ENCODE measurements at regions not wholly inside any gene's neighbourhood (a gene's known extent, or its start where the extent isn't known, plus 50 kb on each side); places are given as distances from the start of the nearest gene placed in this dataset.

DNA sequence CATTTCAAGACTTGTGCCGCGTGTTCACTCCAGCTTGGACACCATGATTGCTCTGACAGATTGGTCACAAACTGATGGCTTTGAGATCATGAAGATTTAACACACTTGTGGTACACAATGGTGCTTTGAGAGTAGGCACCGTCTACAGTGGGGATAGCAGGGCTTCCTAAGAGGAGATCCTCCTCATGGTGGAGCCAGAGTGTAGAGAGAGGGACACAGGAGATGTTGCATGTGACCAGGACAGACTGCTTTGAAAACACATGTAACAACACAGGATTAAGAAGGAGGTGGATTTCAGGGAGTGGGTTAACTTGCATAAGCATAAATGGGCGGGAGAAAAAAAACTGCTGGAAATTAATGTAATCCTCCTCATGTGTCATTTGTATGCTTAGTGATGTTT lies 95.7 kb upstream of the LINC00305 start:
- no peaks in the 10 kb centered on the region for H3K79me2 ChIP-seq (ENCODE audit: insufficient read depth, low read depth, low read length)
- no peaks in the 10 kb centered on the region for H3K36me3 ChIP-seq (ENCODE audit: insufficient read depth, low read length)
- TF ChIP-seq, protein P1, sequence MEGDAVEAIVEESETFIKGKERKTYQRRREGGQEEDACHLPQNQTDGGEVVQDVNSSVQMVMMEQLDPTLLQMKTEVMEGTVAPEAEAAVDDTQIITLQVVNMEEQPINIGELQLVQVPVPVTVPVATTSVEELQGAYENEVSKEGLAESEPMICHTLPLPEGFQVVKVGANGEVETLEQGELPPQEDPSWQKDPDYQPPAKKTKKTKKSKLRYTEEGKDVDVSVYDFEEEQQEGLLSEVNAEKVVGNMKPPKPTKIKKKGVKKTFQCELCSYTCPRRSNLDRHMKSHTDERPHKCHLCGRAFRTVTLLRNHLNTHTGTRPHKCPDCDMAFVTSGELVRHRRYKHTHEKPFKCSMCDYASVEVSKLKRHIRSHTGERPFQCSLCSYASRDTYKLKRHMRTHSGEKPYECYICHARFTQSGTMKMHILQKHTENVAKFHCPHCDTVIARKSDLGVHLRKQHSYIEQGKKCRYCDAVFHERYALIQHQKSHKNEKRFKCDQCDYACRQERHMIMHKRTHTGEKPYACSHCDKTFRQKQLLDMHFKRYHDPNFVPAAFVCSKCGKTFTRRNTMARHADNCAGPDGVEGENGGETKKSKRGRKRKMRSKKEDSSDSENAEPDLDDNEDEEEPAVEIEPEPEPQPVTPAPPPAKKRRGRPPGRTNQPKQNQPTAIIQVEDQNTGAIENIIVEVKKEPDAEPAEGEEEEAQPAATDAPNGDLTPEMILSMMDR (conservative IDR thresholded peaks at IDR 0.05; ENCODE audit: low read length), result no peak
- no peak overlapping the region for H2AFZ ChIP-seq (ENCODE audit: low read length)
- BruUV-seq (replicated peaks), result no TSS peak
- no peak overlapping the region for H3K4me3 ChIP-seq (ENCODE audit: low read depth, low read length, poor library complexity, severe bottlenecking)
- ChIA-PET CTCF (ENCODE audit: unreplicated experiment) (no interaction called here), POLR2A (no interaction called here)
- H4K20me1 ChIP-seq (ENCODE audit: insufficient read depth, low read length), result no peaks in the 10 kb centered on the region
- DNase-seq (ENCODE audit: low spot score), result no peak
- H3K9me2 ChIP-seq (ENCODE audit: insufficient read depth, low read length), result no peaks in the 10 kb centered on the region
- H3K4me2 ChIP-seq (ENCODE audit: low read length), result no peak overlapping the region
- intact Hi-C loops (cut with micrococcal nuclease; ENCODE audit: unreplicated experiment), result no loop called here
- H3K27ac ChIP-seq (ENCODE audit: low read depth, low read length, poor library complexity, severe bottlenecking), result no peak overlapping the region
- no peaks in the 10 kb centered on the region for H3K4me1 ChIP-seq (ENCODE audit: insufficient read depth, low read length, poor library complexity, severe bottlenecking)
- H3K9me3 ChIP-seq (ENCODE audit: low read length), result no peaks in the 10 kb centered on the region

DNA sequence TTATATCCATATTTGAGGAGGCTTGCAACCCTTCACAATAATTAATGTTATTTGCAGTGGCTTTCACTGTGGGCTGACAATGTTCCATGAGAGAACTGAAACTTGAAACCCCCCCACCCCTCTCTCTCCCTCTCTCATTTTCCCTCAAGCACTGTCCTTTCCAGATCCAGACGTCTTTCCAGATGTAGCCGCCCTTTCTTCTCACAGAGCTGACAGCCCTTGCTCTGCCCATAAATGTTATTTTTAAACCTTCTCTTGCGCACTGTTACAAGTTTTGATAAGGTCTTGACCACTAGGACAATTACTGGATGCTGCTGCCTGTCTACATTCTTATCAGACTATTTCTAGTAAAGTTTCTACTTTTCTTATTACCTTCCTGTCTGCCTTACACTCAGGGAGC lies 91.4 kb upstream of the LINC00305 start:
- H3K4me2 ChIP-seq (ENCODE audit: low read length), result no peak overlapping the region
- intact Hi-C loops (cut with micrococcal nuclease; ENCODE audit: unreplicated experiment), result no loop called here
- H3K79me2 ChIP-seq (ENCODE audit: insufficient read depth, low read depth, low read length), result no peaks in the 10 kb centered on the region
- no peak for DNase-seq (ENCODE audit: low spot score)
- BruUV-seq (replicated peaks), result no TSS peak
- H3K4me1 ChIP-seq (ENCODE audit: insufficient read depth, low read length, poor library complexity, severe bottlenecking), result no peaks in the 10 kb centered on the region
- no peak overlapping the region for H2AFZ ChIP-seq (ENCODE audit: low read length)
- CTCF ChIA-PET (ENCODE audit: unreplicated experiment), result no interaction called here
- H3K9me3 ChIP-seq (ENCODE audit: low read length), result no peaks in the 10 kb centered on the region
- no peaks in the 10 kb centered on the region for H3K36me3 ChIP-seq (ENCODE audit: insufficient read depth, low read length)
- POLR2A ChIA-PET, result no interaction called here
- H4K20me1 ChIP-seq (ENCODE audit: insufficient read depth, low read length), result no peaks in the 10 kb centered on the region
- no peak for TF ChIP-seq EZH2phosphoT487 (IDR thresholded peaks at IDR 0.05; ENCODE audit: borderline replicate concordance, low read depth, low read length)
- TF ChIP-seq, protein P1 (conservative IDR thresholded peaks at IDR 0.05; ENCODE audit: low read length), result no peak
- no peak overlapping the region for H3K27ac ChIP-seq (ENCODE audit: low read depth, low read length, poor library complexity, severe bottlenecking)
- no peak overlapping the region for H3K4me3 ChIP-seq (ENCODE audit: low read depth, low read length, poor library complexity, severe bottlenecking)
- no peaks in the 10 kb centered on the region for H3K9me2 ChIP-seq (ENCODE audit: insufficient read depth, low read length)

DNA sequence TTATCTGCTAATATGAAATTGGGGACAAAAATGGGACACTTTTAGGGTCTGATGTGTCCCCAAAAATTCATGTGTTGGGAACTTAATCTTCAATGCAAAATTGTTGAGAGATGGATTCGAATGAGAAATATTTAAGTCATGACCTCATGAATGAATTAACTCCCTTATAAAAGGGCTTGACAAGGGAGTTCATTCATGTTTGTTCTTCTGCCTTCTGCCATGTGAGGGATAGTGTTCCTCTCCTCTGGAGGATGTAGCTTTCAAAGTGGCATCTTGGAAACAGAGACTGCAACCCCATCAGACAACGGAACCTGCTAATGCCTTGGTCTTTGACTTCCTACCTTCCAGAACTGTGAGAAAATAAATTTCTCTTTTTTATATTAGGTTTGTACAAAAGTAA lies 89.2 kb upstream of the LINC00305 start:
- no TSS peak for BruUV-seq (replicated peaks)
- ChIA-PET POLR2A (no interaction called here), CTCF (ENCODE audit: unreplicated experiment) (no interaction called here)
- Histone ChIP-seq H3K9me2 (ENCODE audit: insufficient read depth, low read length) (no peaks in the 10 kb centered on the region), H3K36me3 (ENCODE audit: insufficient read depth, low read length) (no peaks in the 10 kb centered on the region), H2AFZ (ENCODE audit: low read length) (no peak overlapping the region), H3K79me2 (ENCODE audit: insufficient read depth, low read depth, low read length) (no peaks in the 10 kb centered on the region), H3K4me1 (ENCODE audit: insufficient read depth, low read length, poor library complexity, severe bottlenecking) (no peaks in the 10 kb centered on the region), H3K4me3 (ENCODE audit: low read depth, low read length, poor library complexity, severe bottlenecking) (no peak overlapping the region), H3K9me3 (ENCODE audit: low read length) (no peaks in the 10 kb centered on the region), H3K4me2 (ENCODE audit: low read length) (no peak overlapping the region), H4K20me1 (ENCODE audit: insufficient read depth, low read length) (no peaks in the 10 kb centered on the region), H3K27ac (ENCODE audit: low read depth, low read length, poor library complexity, severe bottlenecking) (no peak overlapping the region)
- no peak for DNase-seq (ENCODE audit: low spot score)
- intact Hi-C loops (cut with micrococcal nuclease; ENCODE audit: unreplicated experiment), result no loop called here
- no peak for TF ChIP-seq EZH2phosphoT487 (IDR thresholded peaks at IDR 0.05; ENCODE audit: borderline replicate concordance, low read depth, low read length)
- TF ChIP-seq, protein P1 (conservative IDR thresholded peaks at IDR 0.05; ENCODE audit: low read length), result no peak
